GM13977 (cell line): ENCODE measurements at regions not wholly inside any gene's neighbourhood (a gene's known extent, or its start where the extent isn't known, plus 50 kb on each side); places are given as distances from the start of the nearest gene placed in this dataset.

Experiments used
- DNase-seq: peaks from one replicate; pipeline ENCODE4 v3.0.0; 2012; ENCODE audit warnings: low spot score
- in situ Hi-C: fragments of 300-500 bp; cut with MboI; formaldehyde crosslinking; loops from one replicate; pipeline ENCODE4 v1.12.0; 2022; ENCODE audit warnings: low sequenced_read_pairs, low pct_unique_long_range_greater_than_20kb, mixed read lengths, inconsistent platforms; ENCODE audit not compliant: unreplicated experiment
- TF ChIP-seq, protein P1 (sequence below): IDR thresholded peaks from 2 replicates; pipeline ENCODE4 v1.5.1; 2012; ENCODE audit warnings: mild to moderate bottlenecking, control low read depth; ENCODE audit not compliant: insufficient read depth; ENCODE audit errors: extremely low read depth, missing control alignments

- TF ChIP-seq, protein P1, sequence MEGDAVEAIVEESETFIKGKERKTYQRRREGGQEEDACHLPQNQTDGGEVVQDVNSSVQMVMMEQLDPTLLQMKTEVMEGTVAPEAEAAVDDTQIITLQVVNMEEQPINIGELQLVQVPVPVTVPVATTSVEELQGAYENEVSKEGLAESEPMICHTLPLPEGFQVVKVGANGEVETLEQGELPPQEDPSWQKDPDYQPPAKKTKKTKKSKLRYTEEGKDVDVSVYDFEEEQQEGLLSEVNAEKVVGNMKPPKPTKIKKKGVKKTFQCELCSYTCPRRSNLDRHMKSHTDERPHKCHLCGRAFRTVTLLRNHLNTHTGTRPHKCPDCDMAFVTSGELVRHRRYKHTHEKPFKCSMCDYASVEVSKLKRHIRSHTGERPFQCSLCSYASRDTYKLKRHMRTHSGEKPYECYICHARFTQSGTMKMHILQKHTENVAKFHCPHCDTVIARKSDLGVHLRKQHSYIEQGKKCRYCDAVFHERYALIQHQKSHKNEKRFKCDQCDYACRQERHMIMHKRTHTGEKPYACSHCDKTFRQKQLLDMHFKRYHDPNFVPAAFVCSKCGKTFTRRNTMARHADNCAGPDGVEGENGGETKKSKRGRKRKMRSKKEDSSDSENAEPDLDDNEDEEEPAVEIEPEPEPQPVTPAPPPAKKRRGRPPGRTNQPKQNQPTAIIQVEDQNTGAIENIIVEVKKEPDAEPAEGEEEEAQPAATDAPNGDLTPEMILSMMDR = no peak
- DNase-seq = no peak
- in situ Hi-C loops = no loop called here
These were observed 165.7 kb downstream of the PTPN20 start for GRCh38 chr10:47076949-47077361.

DNA sequence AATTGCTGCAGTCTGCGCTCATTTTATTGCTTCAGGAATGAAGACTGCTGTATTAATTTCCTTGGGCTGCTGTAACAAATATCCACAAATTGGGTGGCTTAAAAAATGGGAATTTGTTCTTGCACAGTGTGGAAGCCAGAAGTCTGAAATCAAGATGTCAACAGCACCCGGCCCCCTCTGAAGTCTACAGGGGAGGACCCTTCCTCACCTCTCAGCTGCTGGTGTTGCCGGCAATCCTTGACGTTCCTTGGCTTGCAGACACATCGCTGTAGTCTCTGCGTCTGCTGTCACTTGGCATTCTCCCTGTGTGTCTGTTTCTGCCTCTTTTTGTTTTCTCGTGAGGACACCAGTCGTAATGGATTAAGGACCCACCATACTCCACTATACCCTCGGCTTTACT is 166.2 kb downstream of the PTPN20 start:
- TF ChIP-seq, protein P1 = no peak
- DNase-seq = no peak
- in situ Hi-C loops = no loop called here

DNA sequence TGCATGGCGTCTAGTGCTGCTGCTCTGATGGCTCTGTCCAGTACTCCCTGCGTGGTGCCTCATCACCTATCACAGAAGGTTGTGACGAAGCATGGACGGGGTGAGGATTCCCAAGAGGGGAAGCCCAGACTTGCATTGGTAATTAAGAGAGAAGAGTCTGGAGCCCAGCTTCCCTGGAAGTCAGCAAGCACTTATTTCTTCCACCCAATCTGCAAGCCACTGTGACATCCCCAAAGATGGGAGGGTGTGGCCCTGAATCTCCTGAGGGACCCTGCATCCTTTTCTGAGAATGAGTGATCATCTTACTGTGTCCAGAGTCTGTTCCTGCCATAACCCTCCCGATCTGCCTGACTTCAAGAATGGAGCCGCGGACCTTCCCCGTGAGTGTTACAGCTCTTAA is 166.7 kb downstream of the PTPN20 start:
- TF ChIP-seq, protein P1 = no peak
- no peak for DNase-seq
- in situ Hi-C loops = no loop called here

GRCh38 chr10:47078393-47079203 is 167.4 kb downstream of the PTPN20 start:
- TF ChIP-seq, protein P1 = no peak
- in situ Hi-C loops = no loop called here
- no peak for DNase-seq

GRCh38 chr10:47079204-47079580 is 168.0 kb downstream of the PTPN20 start:
- in situ Hi-C loops = no loop called here
- TF ChIP-seq, protein P1 = no peak
- no peak for DNase-seq

GRCh38 chr10:47081264-47081663 is 170.0 kb downstream of the PTPN20 start:
- no peak for DNase-seq
- in situ Hi-C loops = no loop called here
- TF ChIP-seq, protein P1 = no peak
